ENCODE measurements at regions not wholly inside any gene's neighbourhood (a gene's known extent, or its start where the extent isn't known, plus 50 kb on each side); places are given as distances from the start of the nearest gene placed in this dataset.
A peak's percentile ranks its signal among the peaks of the same experiment; 100 is the strongest.

DNA sequence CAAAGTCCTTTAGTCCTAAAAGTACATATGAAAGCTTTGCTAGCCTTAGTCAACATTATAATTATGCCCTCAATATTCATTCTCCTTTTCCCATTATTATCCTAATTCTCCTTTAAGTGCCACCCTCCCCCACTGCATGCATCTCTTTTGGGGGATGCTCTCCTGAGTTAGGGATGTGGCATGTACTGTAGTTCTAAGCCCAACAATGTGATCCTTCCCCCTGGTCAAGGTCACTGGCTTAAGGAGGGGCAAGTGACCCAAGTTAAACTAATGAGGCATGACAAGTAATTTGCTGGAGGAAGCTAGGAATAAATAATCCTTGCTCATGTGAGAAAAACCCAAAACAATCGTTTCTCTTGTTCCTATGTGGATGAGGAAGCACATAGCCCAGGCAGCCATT is 343.9 kb upstream of the SUCLG2 start:
- Mint-ChIP-seq H3K27ac (no peak overlapping the region), H3K4me1 (ENCODE audit: low read depth) (no peaks in the 10 kb centered on the region), H3K9me3 (peaks cover 8% of the 10 kb centered on the region)

GRCh38 chr3:67995206-67995605 is 340.8 kb upstream of the SUCLG2 start:
- H3K9me3 Mint-ChIP-seq, result no peaks in the 10 kb centered on the region
- peaks cover 3% of the 10 kb centered on the region for H3K27me3 Mint-ChIP-seq
- DNase-seq, result no peak
- no peak overlapping the region for H3K27ac Mint-ChIP-seq
- no peak overlapping the region for H3K4me3 Mint-ChIP-seq
- H3K36me3 Mint-ChIP-seq (ENCODE audit: low read depth), result no peaks in the 10 kb centered on the region
- H3K4me1 Mint-ChIP-seq (ENCODE audit: low read depth), result peaks cover 3% of the 10 kb centered on the region

More for the DNA sequence above, 343.9 kb upstream of the SUCLG2 start:
- Mint-ChIP-seq H3K27me3 (peaks cover 3% of the 10 kb centered on the region), H3K36me3 (ENCODE audit: low read depth) (no peaks in the 10 kb centered on the region), H3K4me3 (no peak overlapping the region)
- DNase-seq, result no peak

DNA sequence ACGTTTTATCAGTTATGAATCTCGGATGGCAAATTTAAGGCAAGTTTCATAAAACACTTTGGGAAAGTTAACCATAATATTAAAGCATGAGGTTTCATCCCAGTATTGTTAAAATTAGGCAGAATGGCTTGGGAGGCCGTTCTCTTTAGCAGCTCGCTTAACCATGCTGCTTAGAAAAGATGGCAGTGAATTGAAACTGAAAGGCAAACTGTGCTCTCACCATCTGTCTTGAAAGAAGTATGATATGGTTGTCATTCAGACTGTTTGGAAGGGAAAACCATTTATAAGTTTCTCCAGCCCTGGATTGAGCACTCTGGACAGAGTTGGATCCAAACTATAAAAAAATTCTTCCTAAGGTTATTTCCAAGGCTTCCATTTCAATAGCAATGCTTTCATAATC is 332.3 kb upstream of the SUCLG2 start:
- Mint-ChIP-seq H3K27me3 (no peaks in the 10 kb centered on the region), H3K4me3 (no peak overlapping the region), H3K9me3 (no peaks in the 10 kb centered on the region), H3K27ac (no peak overlapping the region), H3K4me1 (ENCODE audit: low read depth) (peaks cover 3% of the 10 kb centered on the region), H3K36me3 (ENCODE audit: low read depth) (no peaks in the 10 kb centered on the region)
- DNase-seq, result no peak

GRCh38 chr3:67983166-67983565 is 328.8 kb upstream of the SUCLG2 start:
- H3K9me3 Mint-ChIP-seq, result no peaks in the 10 kb centered on the region

DNA sequence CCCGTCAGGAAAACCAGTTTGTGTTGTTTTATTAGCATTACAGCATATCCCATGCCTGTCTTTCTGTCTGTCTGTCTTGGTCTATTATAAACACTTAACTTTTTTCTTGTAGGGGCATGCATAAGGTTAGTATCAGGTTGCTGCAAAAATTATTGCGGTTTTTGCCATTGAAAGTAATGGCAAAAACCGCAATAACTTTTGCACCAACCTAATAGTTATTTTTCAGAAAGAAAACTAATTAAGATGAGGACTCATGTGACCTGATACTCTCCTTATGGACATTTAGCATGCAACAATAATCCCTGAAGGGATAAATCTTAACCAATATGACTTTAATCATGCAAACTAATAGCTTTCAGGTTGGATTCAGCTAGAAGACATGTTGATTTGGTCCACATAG is 326.7 kb upstream of the SUCLG2 start:
- Mint-ChIP-seq H3K27ac (no peak overlapping the region), H3K9me3 (no peaks in the 10 kb centered on the region), H3K27me3 (no peaks in the 10 kb centered on the region), H3K4me1 (ENCODE audit: low read depth) (no peaks in the 10 kb centered on the region), H3K4me3 (no peak overlapping the region), H3K36me3 (ENCODE audit: low read depth) (no peaks in the 10 kb centered on the region)
- DNase-seq, result no peak

More at GRCh38 chr3:67983166-67983565, 328.8 kb upstream of the SUCLG2 start:
- Mint-ChIP-seq H3K27ac (no peak overlapping the region), H3K27me3 (no peaks in the 10 kb centered on the region), H3K4me1 (ENCODE audit: low read depth) (no peaks in the 10 kb centered on the region), H3K36me3 (ENCODE audit: low read depth) (no peaks in the 10 kb centered on the region), H3K4me3 (no peak overlapping the region)
- DNase-seq, result no peak

GRCh38 chr3:67979342-67979741 is 324.9 kb upstream of the SUCLG2 start:
- Mint-ChIP-seq H3K4me3 (no peak overlapping the region), H3K36me3 (ENCODE audit: low read depth) (no peaks in the 10 kb centered on the region), H3K27ac (no peak overlapping the region), H3K9me3 (no peaks in the 10 kb centered on the region), H3K27me3 (no peaks in the 10 kb centered on the region), H3K4me1 (ENCODE audit: low read depth) (no peaks in the 10 kb centered on the region)
- DNase-seq, result no peak

- Mint-ChIP-seq H3K4me3 (no peak overlapping the region), H3K9me3 (no peaks in the 10 kb centered on the region), H3K4me1 (ENCODE audit: low read depth) (no peaks in the 10 kb centered on the region), H3K27ac (no peak overlapping the region), H3K36me3 (ENCODE audit: low read depth) (no peaks in the 10 kb centered on the region), H3K27me3 (no peaks in the 10 kb centered on the region)
- DNase-seq, result no peak
Observed at GRCh38 chr3:67977762-67978161, 323.4 kb upstream of the SUCLG2 start.

- DNase-seq, result no peak
Observed at GRCh38 chr3:67976663-67977062, 322.3 kb upstream of the SUCLG2 start.

GRCh38 chr3:67964596-67964995 is 310.2 kb upstream of the SUCLG2 start:
- H3K27ac Mint-ChIP-seq, result no peak overlapping the region
- no peak for DNase-seq
- H3K4me3 Mint-ChIP-seq, result no peak overlapping the region

More at GRCh38 chr3:67976663-67977062, 322.3 kb upstream of the SUCLG2 start:
- Mint-ChIP-seq H3K27ac (no peak overlapping the region), H3K27me3 (no peaks in the 10 kb centered on the region), H3K9me3 (no peaks in the 10 kb centered on the region), H3K36me3 (ENCODE audit: low read depth) (no peaks in the 10 kb centered on the region), H3K4me1 (ENCODE audit: low read depth) (no peaks in the 10 kb centered on the region), H3K4me3 (no peak overlapping the region)

DNA sequence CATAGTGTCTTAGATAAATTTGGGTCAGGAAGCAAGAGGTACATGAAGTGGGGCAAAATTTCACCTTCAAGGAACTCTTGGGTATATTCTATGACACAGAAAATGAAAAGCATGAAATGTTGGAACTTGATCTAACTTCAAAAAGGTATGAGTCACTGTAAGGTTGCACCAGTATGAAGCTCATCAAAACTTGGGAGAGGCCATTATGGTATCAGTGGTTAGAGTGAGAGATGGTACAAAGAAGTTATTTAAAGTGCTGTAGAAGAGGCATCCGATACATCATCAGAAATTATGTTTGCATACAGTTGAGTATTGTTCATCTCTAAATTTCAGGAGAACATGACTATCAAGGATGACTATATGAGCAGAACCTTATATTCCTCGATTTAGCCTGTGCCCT is 302.9 kb upstream of the SUCLG2 start:
- no peak for DNase-seq
- Mint-ChIP-seq H3K27me3 (no peaks in the 10 kb centered on the region), H3K36me3 (ENCODE audit: low read depth) (no peaks in the 10 kb centered on the region), H3K4me3 (no peak overlapping the region), H3K9me3 (peaks cover 22% of the 10 kb centered on the region), H3K4me1 (ENCODE audit: low read depth) (peaks cover 8% of the 10 kb centered on the region), H3K27ac (no peak overlapping the region)

More at GRCh38 chr3:67964596-67964995, 310.2 kb upstream of the SUCLG2 start:
- Mint-ChIP-seq H3K9me3 (peaks cover 10% of the 10 kb centered on the region), H3K27me3 (no peaks in the 10 kb centered on the region), H3K36me3 (ENCODE audit: low read depth) (no peaks in the 10 kb centered on the region), H3K4me1 (ENCODE audit: low read depth) (peaks cover 4% of the 10 kb centered on the region)

DNA sequence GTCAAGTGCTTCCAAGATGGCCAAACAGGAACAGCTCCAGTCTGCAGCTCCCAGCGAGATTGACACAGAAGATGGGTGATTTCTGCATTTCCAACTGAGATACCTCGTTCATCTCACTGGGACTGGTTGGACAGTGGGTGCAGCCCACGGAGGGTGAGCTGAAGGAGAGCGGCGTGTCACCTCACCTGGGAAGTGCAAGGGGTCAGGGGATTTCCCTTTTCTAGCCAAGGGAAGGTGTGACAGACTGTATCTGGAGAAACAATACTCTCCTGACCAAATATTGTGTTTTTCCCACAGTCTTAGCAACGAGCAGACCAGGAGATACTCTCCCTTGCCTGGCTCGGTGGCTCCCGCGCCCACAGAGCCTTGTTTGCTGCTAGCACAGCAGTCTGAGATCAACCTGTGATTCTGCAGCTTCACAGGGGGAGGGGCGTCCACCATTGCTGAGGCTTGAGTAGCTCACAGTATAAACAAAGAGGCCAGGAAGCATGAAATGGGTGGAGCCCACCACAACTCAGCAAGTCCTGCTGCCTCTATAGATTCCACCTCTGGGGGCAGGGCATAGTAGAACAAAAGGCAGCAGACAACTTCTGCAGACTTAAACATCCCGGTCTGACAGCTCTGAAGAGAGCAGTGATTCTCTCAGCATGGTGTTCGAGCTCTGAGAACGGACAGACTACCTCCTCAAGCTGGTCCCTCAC is 293.5 kb upstream of the SUCLG2 start:
- H3K27ac Mint-ChIP-seq, result no peak overlapping the region
- peak; percentile 52 for DNase-seq
- H3K27me3 Mint-ChIP-seq, result no peaks in the 10 kb centered on the region
- peak overlapping the region; percentile 37 for H3K4me3 Mint-ChIP-seq
- H3K4me1 Mint-ChIP-seq (ENCODE audit: low read depth), result peaks cover 26% of the 10 kb centered on the region
- H3K36me3 Mint-ChIP-seq (ENCODE audit: low read depth), result no peaks in the 10 kb centered on the region
- peaks cover 8% of the 10 kb centered on the region for H3K9me3 Mint-ChIP-seq

DNA sequence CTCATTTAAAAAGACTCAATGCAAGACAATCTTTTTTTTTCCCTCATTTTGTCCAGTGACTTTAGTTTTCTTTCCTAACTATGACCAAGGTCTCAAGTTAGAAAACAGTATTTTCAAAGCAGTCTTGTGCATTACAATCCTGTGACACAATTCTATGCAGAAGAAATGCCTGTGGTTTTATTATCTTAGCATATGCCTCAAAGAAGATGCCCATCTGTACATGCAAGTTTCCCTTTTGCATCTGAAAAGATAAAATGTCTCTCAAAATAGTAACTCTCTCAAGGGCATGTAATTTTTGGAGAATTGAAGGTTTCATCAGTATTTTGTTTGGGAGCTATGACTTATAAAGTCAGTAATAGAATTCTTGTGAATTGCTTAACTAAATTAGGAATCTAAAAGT is 292.0 kb upstream of the SUCLG2 start:
- Mint-ChIP-seq H3K4me3 (no peak overlapping the region), H3K9me3 (peaks cover 4% of the 10 kb centered on the region), H3K27ac (no peak overlapping the region), H3K27me3 (no peaks in the 10 kb centered on the region), H3K4me1 (ENCODE audit: low read depth) (peaks cover 31% of the 10 kb centered on the region), H3K36me3 (ENCODE audit: low read depth) (no peaks in the 10 kb centered on the region)
- no peak for DNase-seq

GRCh38 chr3:67943546-67943945 is 289.1 kb upstream of the SUCLG2 start:
- no peaks in the 10 kb centered on the region for H3K9me3 Mint-ChIP-seq
- peaks cover 40% of the 10 kb centered on the region for H3K4me1 Mint-ChIP-seq (ENCODE audit: low read depth)
- no peaks in the 10 kb centered on the region for H3K36me3 Mint-ChIP-seq (ENCODE audit: low read depth)
- no peak for DNase-seq
- H3K27ac Mint-ChIP-seq, result no peak overlapping the region
- H3K27me3 Mint-ChIP-seq, result no peaks in the 10 kb centered on the region
- no peak overlapping the region for H3K4me3 Mint-ChIP-seq

DNA sequence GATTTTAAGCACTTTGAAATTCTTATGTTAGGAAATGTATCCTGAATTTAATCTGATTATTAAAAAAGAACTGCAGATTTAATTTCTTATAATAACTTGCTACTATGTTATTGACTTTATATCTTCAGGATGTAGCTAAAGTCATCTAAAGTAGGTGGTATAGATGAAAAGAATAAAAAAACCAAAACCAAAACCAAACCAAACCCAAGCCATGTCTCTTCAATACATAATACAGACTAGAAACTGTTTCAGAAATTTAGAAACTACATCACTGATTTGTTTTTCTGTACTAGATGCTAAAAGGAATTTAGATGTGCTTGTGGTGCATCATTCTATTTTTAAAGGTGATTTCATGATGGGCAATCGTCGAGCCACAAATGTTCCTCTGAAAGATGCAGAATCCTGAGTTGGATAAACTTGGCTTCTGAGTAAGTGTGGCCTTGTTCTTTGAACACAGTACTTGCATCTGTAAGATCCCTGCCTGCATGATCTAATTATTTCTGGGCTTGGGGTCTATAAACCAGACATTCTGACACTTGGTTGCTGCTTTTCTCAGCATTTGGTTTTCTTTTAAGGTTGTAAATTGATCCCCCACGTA is 287.1 kb upstream of the SUCLG2 start:
- Mint-ChIP-seq H3K27ac (no peak overlapping the region), H3K9me3 (no peaks in the 10 kb centered on the region), H3K4me3 (no peak overlapping the region), H3K36me3 (ENCODE audit: low read depth) (no peaks in the 10 kb centered on the region), H3K4me1 (ENCODE audit: low read depth) (peaks cover 24% of the 10 kb centered on the region), H3K27me3 (no peaks in the 10 kb centered on the region)
- no peak for DNase-seq

- peaks cover 4% of the 10 kb centered on the region for H3K9me3 Mint-ChIP-seq
- DNase-seq, result no peak
- H3K36me3 Mint-ChIP-seq (ENCODE audit: low read depth), result no peaks in the 10 kb centered on the region
- no peak overlapping the region for H3K27ac Mint-ChIP-seq
- H3K4me1 Mint-ChIP-seq (ENCODE audit: low read depth), result peaks cover 18% of the 10 kb centered on the region
- H3K27me3 Mint-ChIP-seq, result no peaks in the 10 kb centered on the region
- H3K4me3 Mint-ChIP-seq, result no peak overlapping the region
Observed at GRCh38 chr3:67940210-67940952, 286.0 kb upstream of the SUCLG2 start.
